ENCODE measurements at regions not wholly inside any gene's neighbourhood (a gene's known extent, or its start where the extent isn't known, plus 50 kb on each side); places are given as distances from the start of the nearest gene placed in this dataset.

DNA sequence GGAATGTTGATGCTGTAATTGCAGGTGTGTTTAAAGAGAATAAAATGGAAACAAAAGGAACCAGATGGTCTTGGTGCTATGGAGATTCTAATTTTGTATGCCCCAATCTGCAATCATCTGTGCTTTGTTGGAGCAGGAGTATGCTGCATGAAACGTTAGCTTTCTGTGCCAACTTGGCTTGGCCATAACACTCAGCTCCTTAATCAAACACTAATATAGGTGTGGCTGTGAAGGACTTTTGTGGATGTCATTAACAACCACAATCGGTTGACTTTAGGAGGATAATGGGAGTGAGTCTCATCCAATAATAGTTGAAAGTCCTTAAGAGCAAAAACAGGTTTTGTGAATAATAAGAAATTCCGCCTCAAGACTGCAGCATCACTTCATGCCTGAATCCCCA lies 399.2 kb downstream of the NLGN4X start:
- DNase-seq, result no peak

DNA sequence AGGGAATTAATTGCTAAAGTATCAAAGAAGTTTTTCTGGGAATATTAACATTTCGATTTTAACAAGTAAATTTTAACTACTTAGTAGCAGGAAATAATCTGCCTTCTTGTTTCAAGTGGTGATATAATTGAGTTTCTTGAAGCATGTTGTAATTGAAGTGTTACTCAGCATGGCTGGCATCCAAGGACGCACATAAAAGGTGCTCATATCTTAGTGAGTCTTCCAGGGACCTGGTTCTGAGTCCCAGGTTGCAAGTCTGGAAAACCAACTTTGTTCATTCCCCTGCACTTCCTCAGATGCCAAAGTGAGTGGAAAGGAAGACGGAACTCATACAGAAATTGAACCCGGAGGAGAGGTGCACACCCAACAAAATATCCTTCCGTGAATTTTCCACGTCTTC lies 399.6 kb downstream of the NLGN4X start:
- no peak for DNase-seq

DNA sequence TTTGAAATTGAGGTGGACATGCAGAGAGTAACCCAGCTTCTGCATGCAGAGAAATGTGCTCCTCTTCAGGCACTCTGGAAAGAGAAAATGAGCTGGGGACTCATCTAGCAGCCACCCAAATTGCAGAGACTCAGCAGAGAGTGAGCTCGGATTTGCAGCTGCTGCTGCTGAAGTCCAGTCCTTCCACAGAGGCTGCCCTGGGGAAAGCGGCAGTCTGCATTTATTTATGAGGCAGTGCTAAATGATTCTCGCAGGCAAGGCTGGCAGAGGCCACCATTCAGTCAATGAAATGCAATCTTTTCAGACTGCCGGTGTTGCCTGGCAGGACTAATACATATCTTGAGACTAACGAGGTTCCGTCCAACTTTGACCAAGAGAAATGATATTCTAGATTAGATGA lies 404.8 kb downstream of the NLGN4X start:
- DNase-seq, result no peak

- DNase-seq, result no peak
Measured at GRCh38 chrX:5810636-5811035, 418.0 kb downstream of the NLGN4X start.

DNA sequence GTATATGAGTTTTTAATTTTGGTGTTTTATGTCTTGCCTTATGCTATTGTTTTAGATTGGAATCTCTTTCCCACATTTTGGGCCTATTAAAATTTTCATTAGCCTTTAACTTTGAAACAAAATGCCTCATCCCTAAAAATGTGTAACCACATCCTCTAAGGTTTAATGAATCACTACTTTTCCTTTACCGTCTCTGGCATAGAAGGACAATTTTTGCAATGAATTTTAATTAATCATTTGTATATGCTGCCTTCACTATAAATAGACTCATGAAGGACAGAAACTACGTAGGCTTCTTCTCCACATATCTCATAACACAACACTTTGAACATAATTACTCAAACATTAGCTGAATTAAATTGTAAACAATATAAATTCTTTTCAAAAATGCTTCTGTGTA lies 421.5 kb downstream of the NLGN4X start:
- DNase-seq, result no peak

- DNase-seq, result no peak
Measured at GRCh38 chrX:5802391-5802790, 426.3 kb downstream of the NLGN4X start.

GRCh38 chrX:5791721-5792120 lies 436.9 kb downstream of the NLGN4X start:
- DNase-seq, result no peak

- no peak for DNase-seq
Measured at GRCh38 chrX:5788910-5789309, 439.8 kb downstream of the NLGN4X start.

GRCh38 chrX:5780821-5781220 lies 447.8 kb downstream of the NLGN4X start:
- no peak for DNase-seq

- no peak for DNase-seq
Measured at GRCh38 chrX:5775846-5776430, 452.7 kb downstream of the NLGN4X start.

DNA sequence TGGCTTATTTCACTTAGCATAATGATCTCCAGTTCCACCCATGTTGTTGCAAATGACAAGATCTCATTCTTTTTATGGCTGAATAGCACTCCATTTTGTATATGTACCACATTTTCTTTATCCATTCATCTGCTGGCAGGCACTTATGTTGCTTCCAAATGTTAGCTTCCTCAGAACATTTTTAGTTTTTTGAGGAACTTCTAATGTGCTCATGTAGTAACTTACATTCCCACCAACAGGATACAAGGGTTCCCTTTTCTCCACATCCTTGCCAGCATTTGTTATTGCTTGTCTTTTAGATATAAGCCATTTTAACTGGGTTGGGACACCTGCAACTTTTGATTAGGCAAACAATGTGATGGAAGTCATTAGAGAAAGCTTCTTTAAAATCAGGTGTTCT lies 454.2 kb downstream of the NLGN4X start:
- no peak for DNase-seq

- no peak for DNase-seq
Measured at GRCh38 chrX:5771441-5771840, 457.2 kb downstream of the NLGN4X start.

- DNase-seq, result no peak
Measured at GRCh38 chrX:5756616-5757015, 472.1 kb downstream of the NLGN4X start.

DNA sequence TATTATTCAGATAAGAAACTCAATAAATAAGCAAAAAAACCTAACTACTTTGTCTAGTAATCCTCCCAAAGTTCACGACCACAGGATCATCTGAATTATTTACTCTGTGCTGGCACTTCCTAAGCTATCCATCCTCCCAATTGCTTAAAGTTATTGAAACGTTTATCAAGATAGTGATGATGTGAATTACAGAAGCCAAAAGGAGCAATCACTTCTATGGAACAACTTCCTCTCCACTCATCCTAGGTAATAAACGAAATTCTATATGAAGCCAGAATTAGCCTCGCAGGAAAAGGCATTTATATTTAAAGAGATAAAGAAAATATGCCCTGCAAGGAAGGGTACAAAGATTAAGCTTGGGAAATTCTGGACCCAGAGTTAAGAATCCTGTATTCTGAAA lies 475.4 kb downstream of the NLGN4X start:
- no peak for DNase-seq

- DNase-seq, result no peak
Measured at GRCh38 chrX:5752831-5753230, 475.8 kb downstream of the NLGN4X start.

- DNase-seq, result peak; percentile 28
Measured at GRCh38 chrX:5748586-5749150, 480.0 kb downstream of the NLGN4X start.

DNA sequence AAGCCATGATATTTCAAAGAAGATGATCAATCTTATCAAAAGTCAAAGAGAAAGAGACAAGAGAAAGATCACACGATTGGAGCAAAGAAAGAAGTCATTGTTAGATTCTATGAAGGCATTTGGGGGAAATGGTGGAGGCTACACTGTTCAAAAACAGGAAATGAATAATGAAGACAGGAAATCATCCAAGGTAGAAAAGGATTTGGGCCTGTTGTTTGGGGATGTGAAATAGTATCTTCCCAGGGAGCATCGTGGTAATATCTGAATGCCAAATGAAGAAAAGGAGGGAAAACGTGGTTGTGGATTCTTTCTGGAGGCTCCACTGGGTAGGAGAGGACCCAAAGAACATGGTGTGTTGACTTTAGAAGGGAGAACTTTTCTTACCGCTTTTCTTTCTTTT lies 482.4 kb downstream of the NLGN4X start:
- DNase-seq, result no peak

- no peak for DNase-seq
Measured at GRCh38 chrX:5733501-5733900, 495.2 kb downstream of the NLGN4X start.

GRCh38 chrX:5730556-5730955 lies 498.1 kb downstream of the NLGN4X start:
- DNase-seq, result no peak

- no peak for DNase-seq
Measured at GRCh38 chrX:5726224-5726623, 502.4 kb downstream of the NLGN4X start.

- DNase-seq, result no peak
Measured at GRCh38 chrX:5724123-5724522, 504.5 kb downstream of the NLGN4X start.

GRCh38 chrX:5718651-5719050 lies 510.0 kb downstream of the NLGN4X start:
- no peak for DNase-seq

- DNase-seq, result no peak
Measured at GRCh38 chrX:5716666-5717065, 512.0 kb downstream of the NLGN4X start.

DNA sequence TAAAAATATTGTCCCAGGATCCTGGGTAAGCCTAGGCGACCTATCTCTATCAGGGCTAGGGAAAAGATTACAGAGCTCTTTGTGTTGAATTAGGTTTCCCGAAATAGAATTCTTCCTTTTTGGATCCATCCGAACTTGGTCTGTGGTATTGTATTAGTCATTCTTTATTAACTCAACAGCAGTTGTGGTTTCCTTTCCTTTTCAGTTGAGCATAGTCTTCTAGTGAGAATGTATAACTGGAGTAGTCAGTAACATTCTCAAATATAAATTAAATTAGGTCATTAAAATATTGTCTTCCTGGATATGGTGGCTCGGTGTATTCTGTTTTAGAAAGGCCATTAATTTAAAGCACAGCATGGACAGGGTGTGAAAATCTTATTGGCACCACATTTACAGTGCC lies 520.4 kb downstream of the NLGN4X start:
- no peak for DNase-seq

- DNase-seq, result no peak
Measured at GRCh38 chrX:5702890-5703289, 525.8 kb downstream of the NLGN4X start.

All from femur (tissue), 1 donor.